NB4 (cell line): ENCODE measurements at regions not wholly inside any gene's neighbourhood (a gene's known extent, or its start where the extent isn't known, plus 50 kb on each side); places are given as distances from the start of the nearest gene placed in this dataset.

Experiments
- DNase-seq: peaks from one replicate; pipeline ENCODE4 v3.0.0; 2010; ENCODE audit warnings: low read depth
- H3K4me3 ChIP-seq: one replicate; pipeline ENCODE4 v1.5.1; 2011; ENCODE audit warnings: mild to moderate bottlenecking, low read depth, low read length, moderate library complexity
- CTCF ChIP-seq: IDR thresholded peaks from one replicate; pipeline ENCODE4 v1.5.1; 2012; ENCODE audit warnings: low read depth, low read length
- MAX ChIP-seq: IDR thresholded peaks from 2 replicates; pipeline ENCODE4 v1.6.1; 2011; ENCODE audit warnings: low read depth, low read length
- MYC ChIP-seq: IDR thresholded peaks from 2 replicates; pipeline ENCODE4 v1.6.1; 2011; ENCODE audit warnings: low read depth, low read length
- POLR2A ChIP-seq: IDR thresholded peaks from 2 replicates; pipeline ENCODE4 v1.6.1; 2011; ENCODE audit warnings: mild to moderate bottlenecking; ENCODE audit not compliant: insufficient read length; ENCODE audit errors: extremely low read depth

- DNase-seq, result no peak
- no peak overlapping the region for H3K4me3 ChIP-seq
- TF ChIP-seq MAX (no peak), CTCF (no peak), POLR2A (no peak), MYC (no peak)
Observed at GRCh38 chr7:109190766-109191398, 621.2 kb downstream of the DNAJB9 start.

GRCh38 chr7:109206196-109206595 lies 636.5 kb downstream of the DNAJB9 start:
- no peak for TF ChIP-seq MAX
- TF ChIP-seq POLR2A, result no peak
- peak; percentile 15 for TF ChIP-seq CTCF
- no peak for TF ChIP-seq MYC
- H3K4me3 ChIP-seq, result no peak overlapping the region
- DNase-seq, result no peak

- TF ChIP-seq MYC, result no peak
- TF ChIP-seq MAX, result no peak
- TF ChIP-seq CTCF, result no peak
- TF ChIP-seq POLR2A, result no peak
- no peak for DNase-seq
- H3K4me3 ChIP-seq, result no peak overlapping the region
Observed at GRCh38 chr7:109213081-109213480, 643.4 kb downstream of the DNAJB9 start.

GRCh38 chr7:109215341-109215740 lies 645.7 kb downstream of the DNAJB9 start:
- TF ChIP-seq POLR2A (no peak), MYC (no peak), CTCF (no peak)
- no peak overlapping the region for H3K4me3 ChIP-seq
- DNase-seq, result no peak

- DNase-seq, result no peak
- no peak overlapping the region for H3K4me3 ChIP-seq
- no peak for TF ChIP-seq CTCF
- TF ChIP-seq POLR2A, result no peak
- no peak for TF ChIP-seq MAX
- no peak for TF ChIP-seq MYC
Observed at GRCh38 chr7:109224100-109224499, 654.4 kb downstream of the DNAJB9 start.

GRCh38 chr7:109226699-109227098 lies 657.0 kb downstream of the DNAJB9 start:
- DNase-seq, result no peak
- TF ChIP-seq MAX (no peak), CTCF (no peak), MYC (no peak), POLR2A (no peak)
- no peak overlapping the region for H3K4me3 ChIP-seq
